H7 (cell line): ENCODE measurements at regions not wholly inside any gene's neighbourhood (a gene's known extent, or its start where the extent isn't known, plus 50 kb on each side); places are given as distances from the start of the nearest gene placed in this dataset.

Experiments used
- DNase-seq: peaks from one replicate; pipeline ENCODE4 v3.0.0; 2012
- H3K27me3 ChIP-seq: 2 replicates; pipeline ENCODE4 v1.6.0; 2011; ENCODE audit warnings: mild to moderate bottlenecking, low read length; ENCODE audit not compliant: control insufficient read depth, insufficient read depth
- H3K36me3 ChIP-seq: replicated peaks from 2 replicates; pipeline ENCODE4 v1.5.1; 2011; ENCODE audit warnings: low read length; ENCODE audit not compliant: control insufficient read depth, insufficient read depth
- H3K4me3 ChIP-seq: 2 replicates; pipeline ENCODE4 v1.5.1; 2011; ENCODE audit warnings: low read depth, mild to moderate bottlenecking, control low read depth, low read length, moderate library complexity; ENCODE audit not compliant: insufficient read depth

- no peak overlapping the region for H3K4me3 ChIP-seq
- peaks cover 24% of the 10 kb centered on the region for H3K27me3 ChIP-seq
- no peaks in the 10 kb centered on the region for H3K36me3 ChIP-seq
- peak; percentile 32 for DNase-seq
Measured at GRCh38 chr17:33751702-33752065, 458.6 kb upstream of the ASIC2 start.

- Histone ChIP-seq H3K27me3 (peaks cover 18% of the 10 kb centered on the region), H3K4me3 (no peak overlapping the region), H3K36me3 (no peaks in the 10 kb centered on the region)
- DNase-seq, result no peak
Measured at GRCh38 chr17:33753452-33753851, 460.4 kb upstream of the ASIC2 start.

GRCh38 chr17:33756021-33756420 lies 462.9 kb upstream of the ASIC2 start:
- no peak for DNase-seq
- Histone ChIP-seq H3K36me3 (no peaks in the 10 kb centered on the region), H3K4me3 (no peak overlapping the region)

GRCh38 chr17:33765871-33766270 lies 472.8 kb upstream of the ASIC2 start:
- DNase-seq, result no peak
- Histone ChIP-seq H3K36me3 (no peaks in the 10 kb centered on the region), H3K4me3 (no peak overlapping the region), H3K27me3 (no peaks in the 10 kb centered on the region)

More at GRCh38 chr17:33756021-33756420, 462.9 kb upstream of the ASIC2 start:
- no peaks in the 10 kb centered on the region; the same call in 1 of the 2 replicates for H3K27me3 ChIP-seq

GRCh38 chr17:33766721-33767120 lies 473.6 kb upstream of the ASIC2 start:
- Histone ChIP-seq H3K27me3 (no peaks in the 10 kb centered on the region), H3K36me3 (no peaks in the 10 kb centered on the region), H3K4me3 (no peak overlapping the region)
- no peak for DNase-seq

GRCh38 chr17:33769066-33769465 lies 476.0 kb upstream of the ASIC2 start:
- no peak overlapping the region for H3K4me3 ChIP-seq
- H3K27me3 ChIP-seq, result no peaks in the 10 kb centered on the region
- DNase-seq, result no peak
- H3K36me3 ChIP-seq, result no peaks in the 10 kb centered on the region

- H3K36me3 ChIP-seq, result no peaks in the 10 kb centered on the region
- no peak overlapping the region for H3K4me3 ChIP-seq
- H3K27me3 ChIP-seq, result no peaks in the 10 kb centered on the region
- no peak for DNase-seq
Measured at GRCh38 chr17:33776304-33776703, 478.8 kb upstream of the CCL2 start.

GRCh38 chr17:33776903-33777302 lies 478.2 kb upstream of the CCL2 start:
- Histone ChIP-seq H3K4me3 (no peak overlapping the region), H3K27me3 (no peaks in the 10 kb centered on the region), H3K36me3 (no peaks in the 10 kb centered on the region)
- DNase-seq, result no peak

GRCh38 chr17:33777674-33778073 lies 477.4 kb upstream of the CCL2 start:
- no peak overlapping the region for H3K4me3 ChIP-seq
- no peaks in the 10 kb centered on the region for H3K36me3 ChIP-seq

GRCh38 chr17:33778505-33779233 lies 476.4 kb upstream of the CCL2 start:
- Histone ChIP-seq H3K36me3 (no peaks in the 10 kb centered on the region), H3K27me3 (no peaks in the 10 kb centered on the region), H3K4me3 (no peak overlapping the region)
- no peak for DNase-seq

More at GRCh38 chr17:33777674-33778073, 477.4 kb upstream of the CCL2 start:
- no peaks in the 10 kb centered on the region for H3K27me3 ChIP-seq
- DNase-seq, result no peak

GRCh38 chr17:33779234-33779591 lies 475.9 kb upstream of the CCL2 start:
- no peak overlapping the region for H3K4me3 ChIP-seq
- no peaks in the 10 kb centered on the region for H3K27me3 ChIP-seq
- DNase-seq, result peak; percentile 57
- no peaks in the 10 kb centered on the region for H3K36me3 ChIP-seq

- Histone ChIP-seq H3K36me3 (no peaks in the 10 kb centered on the region), H3K27me3 (no peaks in the 10 kb centered on the region), H3K4me3 (no peak overlapping the region)
- DNase-seq, result no peak
Measured at GRCh38 chr17:33785281-33785680, 469.8 kb upstream of the CCL2 start.

GRCh38 chr17:33786478-33786877 lies 468.6 kb upstream of the CCL2 start:
- DNase-seq, result no peak
- H3K27me3 ChIP-seq, result no peaks in the 10 kb centered on the region
- no peaks in the 10 kb centered on the region for H3K36me3 ChIP-seq
- H3K4me3 ChIP-seq, result no peak overlapping the region

- Histone ChIP-seq H3K4me3 (no peak overlapping the region), H3K27me3 (no peaks in the 10 kb centered on the region), H3K36me3 (no peaks in the 10 kb centered on the region)
- no peak for DNase-seq
Measured at GRCh38 chr17:33789658-33790057, 465.4 kb upstream of the CCL2 start.

GRCh38 chr17:33797181-33797580 lies 457.9 kb upstream of the CCL2 start:
- H3K36me3 ChIP-seq, result no peaks in the 10 kb centered on the region
- no peak for DNase-seq
- H3K4me3 ChIP-seq, result no peak overlapping the region
- peaks cover 1% of the 10 kb centered on the region; the same call in 1 of the 2 replicates for H3K27me3 ChIP-seq

- H3K27me3 ChIP-seq, result peaks cover 1% of the 10 kb centered on the region; the same call in 1 of the 2 replicates
- no peak overlapping the region for H3K4me3 ChIP-seq
- no peak for DNase-seq
- no peaks in the 10 kb centered on the region for H3K36me3 ChIP-seq
Measured at GRCh38 chr17:33798308-33798707, 456.8 kb upstream of the CCL2 start.
